HT-29 (cell line): ENCODE measurements at regions not wholly inside any gene's neighbourhood (a gene's known extent, or its start where the extent isn't known, plus 50 kb on each side); places are given as distances from the start of the nearest gene placed in this dataset. TPM values are rescaled to one million over a fixed set of nuclear protein-coding genes. Genes with fewer than 3 reads are reported as not detected.

ENCODE experiments used
- DNase-seq: peaks from one replicate; pipeline ENCODE4 v3.0.0-alpha.2; 2015; ENCODE audit warnings: low spot score
- small RNA-seq: library from RNA; depleted of rRNA; stranded (forward); fragments of <200 nt; gene quantifications from one replicate; pipeline ENCODE3, GENCODE V24; 2014

GRCh38 chr1:43008115-43009060 is 49.7 kb upstream of the SLC2A1 start:
- peak; percentile 83 for DNase-seq

Small RNA genes lying in the stretch of these regions (small RNA-seq; reads per million reads assigned to genes)
- not detected for gene RF00026
